HG02885 (cell line): ENCODE measurements at regions not wholly inside any gene's neighbourhood (a gene's known extent, or its start where the extent isn't known, plus 50 kb on each side); places are given as distances from the start of the nearest gene placed in this dataset.

Experiments
- ATAC-seq: cut with Tn5 transposase; IDR thresholded peaks from one replicate; pipeline ENCODE4 v1.9.1; 2021; ENCODE audit warnings: mild to moderate bottlenecking; ENCODE audit not compliant: unreplicated experiment, poor library complexity

GRCh38 chr7:131087756-131088658 lies 239.7 kb upstream of the MKLN1 start:
- no peak for ATAC-seq

GRCh38 chr7:131090188-131090587 lies 237.5 kb upstream of the MKLN1 start:
- ATAC-seq, result no peak

- ATAC-seq, result no peak
Measured at GRCh38 chr7:131090886-131091692, 236.6 kb upstream of the MKLN1 start.

- no peak for ATAC-seq
Measured at GRCh38 chr7:131094685-131095084, 233.0 kb upstream of the MKLN1 start.

- no peak for ATAC-seq
Measured at GRCh38 chr7:131095346-131095745, 232.3 kb upstream of the MKLN1 start.

- ATAC-seq, result no peak
Measured at GRCh38 chr7:131096267-131096927, 231.3 kb upstream of the MKLN1 start.

GRCh38 chr7:131097662-131098376 lies 229.9 kb upstream of the MKLN1 start:
- no peak for ATAC-seq

- ATAC-seq, result no peak
Measured at GRCh38 chr7:131098527-131098926, 229.1 kb upstream of the MKLN1 start.

- ATAC-seq, result no peak
Measured at GRCh38 chr7:131100357-131101054, 227.2 kb upstream of the MKLN1 start.

- no peak for ATAC-seq
Measured at GRCh38 chr7:131103997-131104396, 223.7 kb upstream of the MKLN1 start.

GRCh38 chr7:131104596-131105293 lies 222.9 kb upstream of the MKLN1 start:
- ATAC-seq, result no peak

- ATAC-seq, result no peak
Measured at GRCh38 chr7:131105294-131105798, 222.3 kb upstream of the MKLN1 start.

GRCh38 chr7:131105799-131106680 lies 221.6 kb upstream of the MKLN1 start:
- ATAC-seq, result peak; percentile 53

GRCh38 chr7:131106681-131107336 lies 220.9 kb upstream of the MKLN1 start:
- ATAC-seq, result no peak

GRCh38 chr7:131107337-131108211 lies 220.1 kb upstream of the MKLN1 start:
- ATAC-seq, result peak; percentile 48

- ATAC-seq, result peak; percentile 20
Measured at GRCh38 chr7:131108212-131108940, 219.3 kb upstream of the MKLN1 start.
